ENCODE measurements at regions not wholly inside any gene's neighbourhood (a gene's known extent, or its start where the extent isn't known, plus 50 kb on each side); places are given as distances from the start of the nearest gene placed in this dataset.
A peak's percentile ranks its signal among the peaks of the same experiment; 100 is the strongest.

DNA sequence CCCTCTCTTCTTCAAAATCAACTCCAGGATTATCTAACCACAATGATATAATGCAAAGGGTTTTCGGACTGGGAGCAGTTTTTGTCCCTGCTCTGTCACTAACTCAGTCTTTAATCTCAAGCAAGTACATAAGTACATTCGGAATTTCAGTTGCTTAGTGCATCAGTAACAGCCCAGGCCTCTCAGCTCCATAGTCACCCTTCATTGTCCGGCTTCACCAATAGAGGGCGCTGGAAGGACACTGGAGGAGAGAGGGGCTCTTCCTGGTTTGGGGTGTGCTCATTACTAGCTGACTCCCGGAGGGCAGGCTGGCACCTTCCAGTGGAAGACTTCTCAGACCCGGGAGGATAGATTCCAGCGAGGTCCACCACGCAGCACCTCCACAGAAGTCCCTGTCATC is 90.4 kb upstream of the PDGFD start:
- no peaks in the 10 kb centered on the region for H3K27me3 ChIP-seq (ENCODE audit: control insufficient read depth, extremely low read depth, insufficient read depth, low read length)
- DNase-seq (ENCODE audit: low read depth, low spot score) (no peak), FAIRE-seq (peak; percentile 9)
- no peak overlapping the region for H3K9ac ChIP-seq (ENCODE audit: control insufficient read depth, extremely low read depth, insufficient read depth, low read length)
- H3K36me3 ChIP-seq (ENCODE audit: control insufficient read depth in 2 of 2, extremely low read depth in 1 of 2, insufficient read depth in 2 of 2, low read length in 2 of 2), result no peaks in the 10 kb centered on the region
- dilution Hi-C loops (cut with MboI; ENCODE audit: extremely low pct_ligation_motif_present, low sequenced_read_pairs), result no loop called here
- no peak overlapping the region for H3K4me2 ChIP-seq (ENCODE audit: control insufficient read depth, extremely low read depth, insufficient read depth, low read depth, low read length)
- no peaks in the 10 kb centered on the region for H4K20me1 ChIP-seq (ENCODE audit: control insufficient read depth, extremely low read depth, insufficient read depth, low read length)
- H3K27ac ChIP-seq (ENCODE audit: control insufficient read depth, insufficient read depth, low read length), result no peak overlapping the region
- H3K9me1 ChIP-seq (ENCODE audit: control insufficient read depth, extremely low read depth, insufficient read depth, low read length), result no peaks in the 10 kb centered on the region
- H3K4me1 ChIP-seq (ENCODE audit: control insufficient read depth, extremely low read depth, insufficient read depth, low read length), result no peaks in the 10 kb centered on the region
- no peak for TF ChIP-seq EZH2 (IDR thresholded peaks at IDR 0.05; ENCODE audit: low read length)
- TF ChIP-seq, protein P1, sequence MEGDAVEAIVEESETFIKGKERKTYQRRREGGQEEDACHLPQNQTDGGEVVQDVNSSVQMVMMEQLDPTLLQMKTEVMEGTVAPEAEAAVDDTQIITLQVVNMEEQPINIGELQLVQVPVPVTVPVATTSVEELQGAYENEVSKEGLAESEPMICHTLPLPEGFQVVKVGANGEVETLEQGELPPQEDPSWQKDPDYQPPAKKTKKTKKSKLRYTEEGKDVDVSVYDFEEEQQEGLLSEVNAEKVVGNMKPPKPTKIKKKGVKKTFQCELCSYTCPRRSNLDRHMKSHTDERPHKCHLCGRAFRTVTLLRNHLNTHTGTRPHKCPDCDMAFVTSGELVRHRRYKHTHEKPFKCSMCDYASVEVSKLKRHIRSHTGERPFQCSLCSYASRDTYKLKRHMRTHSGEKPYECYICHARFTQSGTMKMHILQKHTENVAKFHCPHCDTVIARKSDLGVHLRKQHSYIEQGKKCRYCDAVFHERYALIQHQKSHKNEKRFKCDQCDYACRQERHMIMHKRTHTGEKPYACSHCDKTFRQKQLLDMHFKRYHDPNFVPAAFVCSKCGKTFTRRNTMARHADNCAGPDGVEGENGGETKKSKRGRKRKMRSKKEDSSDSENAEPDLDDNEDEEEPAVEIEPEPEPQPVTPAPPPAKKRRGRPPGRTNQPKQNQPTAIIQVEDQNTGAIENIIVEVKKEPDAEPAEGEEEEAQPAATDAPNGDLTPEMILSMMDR (optimal IDR thresholded peaks at IDR 0.05 in 1 of 3, IDR thresholded peaks at IDR 0.05 in 1 of 3, conservative IDR thresholded peaks at IDR 0.05 in 1 of 3; ENCODE audit: extremely low read depth in 1 of 3, insufficient read depth in 2 of 3, low read length in 3 of 3), result peak; percentile 70 to 87 (median 80)
- no peak overlapping the region for H2AFZ ChIP-seq (ENCODE audit: control insufficient read depth, low read length)
- H3K79me2 ChIP-seq (ENCODE audit: control insufficient read depth, insufficient read depth, low read length), result no peaks in the 10 kb centered on the region
- no peak overlapping the region for H3K4me3 ChIP-seq (ENCODE audit: control insufficient read depth in 2 of 3, extremely low read depth in 1 of 3, insufficient read depth in 2 of 3, low read depth in 1 of 3, low read length in 3 of 3)
- no peaks in the 10 kb centered on the region for H3K9me3 ChIP-seq (ENCODE audit: control insufficient read depth, low read depth, low read length)

DNA sequence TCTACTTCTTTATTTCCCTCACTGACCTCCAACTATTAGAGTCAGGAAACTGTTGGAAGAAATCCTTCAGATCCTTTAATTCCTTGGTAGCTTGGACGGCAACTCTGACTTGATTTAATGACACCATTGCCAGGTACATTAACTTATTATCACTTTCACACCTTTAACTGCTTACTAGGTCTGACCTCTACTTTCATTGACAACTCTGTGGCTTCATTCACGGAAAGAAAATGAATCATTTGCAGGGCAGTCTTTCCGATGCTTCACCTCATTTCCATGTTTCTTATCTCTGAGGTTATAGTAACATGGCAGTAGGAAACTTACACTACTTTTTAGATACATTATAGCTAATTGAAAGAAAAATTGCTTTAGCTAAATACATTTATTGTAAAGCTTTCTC is 82.6 kb upstream of the PDGFD start:
- H3K9me3 ChIP-seq (ENCODE audit: control insufficient read depth, low read depth, low read length), result no peaks in the 10 kb centered on the region
- no peaks in the 10 kb centered on the region for H3K36me3 ChIP-seq (ENCODE audit: control insufficient read depth in 2 of 2, extremely low read depth in 1 of 2, insufficient read depth in 2 of 2, low read length in 2 of 2)
- H3K4me1 ChIP-seq (ENCODE audit: control insufficient read depth, extremely low read depth, insufficient read depth, low read length), result no peaks in the 10 kb centered on the region
- DNase-seq (ENCODE audit: low read depth, low spot score) (no peak), FAIRE-seq (no peak)
- H3K4me2 ChIP-seq (ENCODE audit: control insufficient read depth, extremely low read depth, insufficient read depth, low read depth, low read length), result no peak overlapping the region
- no peak overlapping the region for H3K9ac ChIP-seq (ENCODE audit: control insufficient read depth, extremely low read depth, insufficient read depth, low read length)
- no peaks in the 10 kb centered on the region for H3K27me3 ChIP-seq (ENCODE audit: control insufficient read depth, extremely low read depth, insufficient read depth, low read length)
- no peak overlapping the region for H3K4me3 ChIP-seq (ENCODE audit: control insufficient read depth in 2 of 3, extremely low read depth in 1 of 3, insufficient read depth in 2 of 3, low read depth in 1 of 3, low read length in 3 of 3)
- dilution Hi-C loops (cut with MboI; ENCODE audit: extremely low pct_ligation_motif_present, low sequenced_read_pairs), result no loop called here
- no peaks in the 10 kb centered on the region for H3K79me2 ChIP-seq (ENCODE audit: control insufficient read depth, insufficient read depth, low read length)
- TF ChIP-seq, protein P1 (optimal IDR thresholded peaks at IDR 0.05 in 1 of 3, IDR thresholded peaks at IDR 0.05 in 1 of 3, conservative IDR thresholded peaks at IDR 0.05 in 1 of 3; ENCODE audit: extremely low read depth in 1 of 3, insufficient read depth in 2 of 3, low read length in 3 of 3), result no peak
- no peak for TF ChIP-seq EZH2 (IDR thresholded peaks at IDR 0.05; ENCODE audit: low read length)
- no peaks in the 10 kb centered on the region for H4K20me1 ChIP-seq (ENCODE audit: control insufficient read depth, extremely low read depth, insufficient read depth, low read length)
- no peaks in the 10 kb centered on the region for H3K9me1 ChIP-seq (ENCODE audit: control insufficient read depth, extremely low read depth, insufficient read depth, low read length)
- H3K27ac ChIP-seq (ENCODE audit: control insufficient read depth, insufficient read depth, low read length), result no peak overlapping the region
- no peak overlapping the region for H2AFZ ChIP-seq (ENCODE audit: control insufficient read depth, low read length)
